Muscle of back (tissue), 3 donors: ENCODE measurements at regions not wholly inside any gene's neighbourhood (a gene's known extent, or its start where the extent isn't known, plus 50 kb on each side); places are given as distances from the start of the nearest gene placed in this dataset.
"Not testable (repeated sequence)": the region's sequence is repeated elsewhere in the genome, so short reads cannot be mapped to it uniquely, and the experiment has no call there.

Experiments
- DNase-seq, 3 donors: peaks; one replicate each; pipeline versions ENCODE4 v3.0.0 to v3.0.0-alpha.2; 2013

DNA sequence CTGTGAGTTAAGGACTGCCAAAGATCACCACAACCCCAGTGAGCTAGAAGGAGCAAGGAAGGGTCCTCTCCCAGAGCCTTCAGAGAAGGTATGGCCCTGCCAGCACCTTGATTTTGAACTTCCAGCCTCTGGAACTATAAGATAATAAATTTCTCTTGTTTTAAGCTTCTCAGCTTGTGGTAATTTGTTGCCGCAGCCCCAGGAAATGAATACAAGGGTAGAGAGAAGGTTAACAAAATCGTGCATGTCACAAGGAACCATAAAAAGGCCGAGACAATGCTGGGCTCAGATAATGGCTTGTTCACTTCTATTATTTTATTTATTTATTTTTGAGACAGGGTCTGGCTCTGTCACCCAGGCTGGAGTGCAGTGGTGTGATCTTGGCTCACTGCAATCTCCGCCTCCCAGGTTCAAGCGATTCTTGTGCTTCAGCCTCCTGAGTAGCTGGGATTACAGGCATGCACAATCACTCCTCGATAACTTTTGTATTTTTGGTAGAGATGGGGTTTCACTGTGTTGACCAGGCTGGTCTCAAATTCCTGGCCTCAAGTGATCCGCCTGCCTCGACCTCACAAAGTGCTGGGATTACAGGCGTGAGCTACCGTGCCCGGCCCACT, 71.5 kb downstream of the WSB1 start:
- DNase-seq, result not testable (repeated sequence)

DNA sequence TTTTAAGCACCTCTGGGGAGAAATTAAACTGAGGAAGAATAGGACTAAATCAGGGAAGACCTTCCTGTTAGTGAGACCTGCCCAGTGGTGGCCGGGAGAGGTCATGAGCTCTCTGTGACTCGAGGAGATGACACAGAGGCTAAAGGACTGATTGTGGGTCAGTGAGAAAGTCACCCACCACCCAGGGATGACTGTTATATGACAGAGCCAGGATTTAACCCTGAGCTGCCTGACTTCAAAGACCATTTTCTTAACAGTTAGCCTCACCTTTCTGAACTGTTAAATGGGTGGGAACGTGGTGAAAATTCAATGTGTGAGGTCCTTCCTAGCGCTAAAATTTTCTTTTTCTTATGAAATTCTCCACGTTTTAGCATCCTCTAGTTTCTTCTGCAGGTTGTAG, 72.5 kb downstream of the WSB1 start:
- no peak for DNase-seq

DNA sequence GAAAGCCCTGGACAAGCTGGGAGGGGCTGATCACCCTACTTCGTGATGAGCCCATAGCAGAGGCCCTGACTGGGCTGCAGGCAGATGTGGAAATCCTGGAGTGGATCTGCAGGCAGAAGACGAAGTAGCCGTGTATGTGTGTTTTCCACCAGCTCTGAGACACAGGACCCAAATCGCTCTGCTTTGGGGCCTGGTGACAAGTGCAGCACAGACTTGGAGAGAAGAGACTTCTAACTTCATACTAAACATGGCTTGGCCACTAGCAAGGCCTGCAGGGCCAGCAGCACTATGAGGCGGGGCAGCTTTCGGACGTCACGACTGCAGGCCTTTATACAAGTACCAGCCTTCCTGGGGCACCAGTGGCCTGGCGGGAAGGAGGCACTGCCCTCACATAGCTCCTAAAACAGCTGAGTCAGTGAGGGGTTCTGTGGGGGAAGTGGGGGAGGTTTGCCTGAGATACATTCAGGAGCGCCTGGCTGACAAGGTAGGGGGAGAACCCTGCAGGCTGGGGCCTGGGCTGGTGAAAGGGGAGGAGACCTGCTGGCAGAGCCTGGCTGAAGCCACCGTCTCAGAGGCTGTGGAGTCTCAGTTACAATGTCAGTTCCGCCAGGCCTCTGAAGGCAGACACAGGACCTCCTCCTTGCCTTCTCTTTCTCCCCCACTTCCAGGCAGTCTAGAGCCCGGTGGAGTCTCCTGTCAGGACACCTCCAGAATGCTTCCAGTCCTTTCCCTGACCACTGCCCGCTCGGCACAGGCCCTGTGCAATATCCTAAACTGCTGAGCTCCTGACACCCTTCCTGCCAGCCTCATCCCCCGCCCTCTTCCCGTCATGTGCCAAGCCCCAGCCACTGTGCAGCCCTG, 73.4 kb downstream of the WSB1 start:
- no peak for DNase-seq

DNA sequence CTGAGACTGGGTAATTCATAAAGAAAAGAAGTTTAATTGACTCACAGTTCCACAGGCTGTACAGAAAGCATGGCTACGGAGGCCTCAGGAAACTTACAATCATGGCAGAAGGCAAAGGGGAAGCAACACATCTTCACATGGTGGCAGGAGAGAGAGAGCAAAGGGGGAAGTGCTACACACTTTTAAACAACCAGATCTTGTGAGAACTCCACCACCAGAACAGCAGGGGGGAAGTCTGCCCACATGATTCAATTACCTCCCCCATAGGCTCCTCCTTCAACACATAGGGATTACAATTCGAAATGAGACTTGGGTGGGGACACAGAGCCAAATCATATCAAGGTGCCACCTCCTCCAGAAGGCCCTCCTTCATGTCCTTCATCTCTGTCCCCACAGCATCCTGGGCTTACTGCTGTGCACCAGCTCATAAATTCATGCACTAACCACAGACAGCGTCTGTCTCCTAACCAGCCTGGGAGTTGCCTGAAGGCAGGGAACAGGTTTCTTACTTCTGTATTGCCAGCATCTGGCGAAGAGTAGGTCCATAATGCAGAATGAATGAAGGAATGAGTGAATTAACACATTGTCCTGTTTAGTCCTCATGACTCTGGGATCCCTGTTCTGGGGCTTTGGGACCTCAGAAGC, 74.4 kb downstream of the WSB1 start:
- DNase-seq, result no peak

DNA sequence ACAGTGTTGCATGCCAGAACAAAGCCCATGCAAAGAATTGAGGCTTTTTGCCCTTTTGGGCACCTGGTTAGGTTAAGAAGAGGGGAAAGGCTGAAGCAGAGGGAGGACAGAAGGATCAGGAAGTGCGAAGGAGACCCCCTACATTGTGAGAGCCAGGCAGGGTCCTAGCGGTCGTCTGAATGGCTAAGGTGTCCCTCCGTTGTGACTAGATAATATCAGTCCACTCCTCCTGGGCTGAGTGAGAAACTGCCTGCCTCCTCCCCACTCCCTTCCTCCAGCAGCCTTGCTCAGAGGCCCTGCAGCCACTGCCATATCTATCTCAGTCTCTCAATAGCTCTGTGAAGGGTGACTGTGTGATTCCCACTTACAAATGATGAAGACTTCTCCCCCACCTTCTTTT, 75.1 kb downstream of the WSB1 start:
- no peak for DNase-seq

DNA sequence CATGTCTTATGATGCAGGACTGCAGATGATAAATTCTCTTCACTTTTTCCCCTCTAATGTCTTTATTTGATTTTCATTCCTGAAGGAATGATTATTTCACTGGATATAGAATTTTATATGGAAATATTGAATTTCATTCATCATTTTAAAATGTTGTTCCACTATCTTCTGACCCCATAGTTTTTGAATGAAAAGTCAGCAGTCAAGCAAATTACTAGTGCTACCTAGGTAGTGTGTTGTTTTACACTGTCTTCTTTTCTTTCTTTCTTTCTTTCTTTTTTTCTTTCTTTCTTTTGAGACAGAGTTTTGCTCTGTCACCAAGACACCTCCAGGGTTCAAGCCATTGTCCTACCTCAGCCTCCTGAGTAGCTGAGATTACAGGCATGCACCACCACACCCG, 76.9 kb downstream of the WSB1 start:
- no peak for DNase-seq

DNA sequence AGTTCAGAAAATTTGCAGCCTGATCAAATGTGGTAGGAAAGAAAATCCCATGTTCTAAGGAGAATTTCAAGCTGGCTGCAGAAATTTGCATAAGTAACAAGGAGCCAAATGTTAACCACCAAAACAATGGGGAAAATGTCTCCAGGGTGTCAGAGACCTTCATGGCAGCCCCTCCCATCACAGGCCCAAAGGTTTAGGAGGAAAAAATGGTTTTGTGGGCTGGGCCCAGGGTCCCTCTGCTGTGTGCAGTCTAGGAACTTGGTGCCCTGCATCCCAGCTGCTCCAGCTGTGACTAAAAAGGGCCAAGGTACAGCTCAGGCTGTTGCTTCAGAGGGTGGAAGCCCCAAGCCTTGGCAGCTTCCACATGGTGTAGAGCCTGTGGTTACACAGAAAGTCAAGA, 79.8 kb downstream of the WSB1 start:
- not testable (repeated sequence) for DNase-seq

DNA sequence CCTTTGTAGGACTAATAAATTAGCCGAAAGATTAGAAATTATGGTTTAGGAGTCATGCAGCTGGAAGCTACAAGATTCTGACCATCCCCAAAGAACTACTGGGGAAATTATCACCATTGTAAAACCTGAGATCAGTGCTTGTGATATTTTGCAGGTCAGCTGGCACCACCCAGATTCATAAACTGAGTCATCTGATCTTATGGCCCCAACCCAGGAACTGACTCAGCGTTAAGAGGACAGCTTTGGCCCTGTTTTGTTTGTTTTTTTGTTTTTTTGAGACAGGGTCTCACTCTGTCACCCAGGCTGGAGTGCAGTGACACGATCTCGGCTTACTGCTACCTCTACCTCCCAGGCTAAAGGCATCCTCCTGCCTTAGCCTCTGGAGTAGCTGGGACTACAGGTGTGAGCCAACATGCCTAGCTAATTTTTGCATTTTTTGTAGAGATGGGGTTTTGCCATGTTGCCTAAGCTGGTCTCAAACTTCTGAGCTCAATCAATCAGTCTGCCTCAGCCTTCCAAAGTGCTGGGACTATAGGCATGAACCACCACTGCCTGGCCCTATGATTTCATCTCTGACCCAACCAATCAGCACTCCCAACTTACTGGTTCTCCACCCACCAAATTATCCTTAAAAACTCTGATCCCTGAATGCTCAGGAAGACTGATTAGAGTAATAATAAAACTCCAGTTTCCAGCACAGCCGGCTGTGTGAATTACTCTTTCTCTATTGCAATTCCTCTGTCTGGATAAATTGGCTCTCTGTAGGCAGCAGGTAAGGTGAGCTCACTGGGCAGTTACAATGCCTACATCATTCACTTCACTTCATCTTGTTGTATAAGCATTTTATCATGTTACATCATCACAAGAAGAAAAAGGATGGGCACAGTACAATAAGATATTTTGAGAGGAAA, 79.4 kb upstream of the KSR1 start:
- no peak for DNase-seq

DNA sequence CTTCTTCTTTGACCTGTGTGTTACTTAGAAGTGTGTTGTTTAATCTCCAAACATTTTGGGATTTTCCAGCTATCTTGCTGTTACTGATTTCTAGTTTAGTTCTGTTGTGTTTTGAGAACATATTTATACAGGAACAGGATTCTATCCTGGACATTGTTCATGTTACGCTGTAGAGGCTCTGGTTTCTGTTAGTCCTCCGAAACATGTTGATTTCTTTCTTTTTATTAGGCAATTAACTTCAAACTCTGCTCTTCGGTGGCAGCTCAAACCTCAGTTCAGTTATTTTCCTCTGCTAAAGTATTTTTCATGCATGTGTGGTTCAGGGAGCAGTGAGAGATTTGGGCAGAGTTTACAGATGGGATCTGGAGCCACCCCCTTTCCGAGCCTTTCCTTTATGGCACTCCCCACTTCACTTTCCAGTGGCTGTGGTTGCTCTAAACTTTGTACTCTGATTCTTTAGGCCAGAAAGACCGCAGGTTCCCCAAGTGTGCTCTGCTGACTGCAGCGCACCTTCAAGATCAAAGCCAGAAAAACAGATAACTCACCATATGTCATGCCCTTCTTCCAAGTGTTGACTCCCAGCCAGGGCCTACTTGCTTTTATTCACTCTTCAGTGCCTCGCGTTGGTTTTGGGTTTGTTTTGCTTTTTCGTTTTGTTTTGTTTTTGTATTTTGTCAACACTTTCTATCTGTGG, 77.6 kb upstream of the KSR1 start:
- no peak for DNase-seq

DNA sequence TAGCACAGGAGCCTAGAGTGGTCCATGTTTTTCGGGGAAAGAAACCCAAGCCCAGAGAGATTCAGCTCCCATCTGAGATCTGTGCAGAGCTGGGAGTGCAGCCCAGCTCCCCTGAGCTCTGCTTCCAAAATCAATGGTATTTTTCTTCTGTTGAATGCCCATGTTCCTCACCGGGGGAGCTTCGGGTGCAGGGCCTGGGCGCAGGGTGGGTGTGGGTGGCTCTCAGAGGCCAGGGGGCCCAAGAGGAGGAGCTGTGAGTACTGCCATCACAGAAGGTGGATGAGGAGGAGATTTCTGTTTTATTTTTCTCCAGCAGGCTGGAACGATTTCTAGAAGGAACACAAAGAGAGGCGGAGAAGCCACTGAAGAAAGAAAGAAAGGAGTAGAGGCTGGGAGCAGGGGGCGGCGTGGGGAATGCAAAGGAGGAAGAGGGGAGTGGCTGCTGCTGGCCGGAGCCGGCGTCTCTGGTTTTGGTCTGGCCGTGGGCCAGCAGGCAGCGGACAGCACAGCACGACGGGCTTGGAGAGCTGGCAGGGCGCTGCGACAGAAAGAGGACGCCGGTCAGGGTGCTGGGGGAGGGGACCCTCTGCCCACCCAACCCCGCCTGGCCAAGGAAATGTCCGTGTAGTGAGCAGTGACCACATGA, 76.2 kb upstream of the KSR1 start:
- peak; percentile 27 to 81 (median 66) for DNase-seq

DNA sequence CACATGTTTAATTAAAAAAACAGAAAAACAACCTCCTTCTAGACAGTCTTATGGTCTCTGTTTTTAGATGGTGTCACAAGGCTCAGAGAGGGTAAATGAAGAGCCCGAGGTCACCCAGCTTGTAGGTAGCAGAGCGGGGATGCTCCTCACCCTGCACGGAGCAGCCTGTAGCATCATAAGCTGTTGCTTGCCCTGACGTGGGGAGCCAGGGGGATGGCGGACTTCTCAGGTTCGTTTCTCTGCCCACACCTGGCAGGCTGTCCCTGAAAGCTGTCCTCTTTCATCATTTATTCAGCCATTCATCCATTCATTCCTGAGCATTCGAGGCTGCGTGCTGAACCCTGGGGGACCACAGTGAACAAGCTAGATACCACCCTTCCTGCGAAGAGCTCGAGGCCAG, 75.7 kb upstream of the KSR1 start:
- DNase-seq, result no peak

DNA sequence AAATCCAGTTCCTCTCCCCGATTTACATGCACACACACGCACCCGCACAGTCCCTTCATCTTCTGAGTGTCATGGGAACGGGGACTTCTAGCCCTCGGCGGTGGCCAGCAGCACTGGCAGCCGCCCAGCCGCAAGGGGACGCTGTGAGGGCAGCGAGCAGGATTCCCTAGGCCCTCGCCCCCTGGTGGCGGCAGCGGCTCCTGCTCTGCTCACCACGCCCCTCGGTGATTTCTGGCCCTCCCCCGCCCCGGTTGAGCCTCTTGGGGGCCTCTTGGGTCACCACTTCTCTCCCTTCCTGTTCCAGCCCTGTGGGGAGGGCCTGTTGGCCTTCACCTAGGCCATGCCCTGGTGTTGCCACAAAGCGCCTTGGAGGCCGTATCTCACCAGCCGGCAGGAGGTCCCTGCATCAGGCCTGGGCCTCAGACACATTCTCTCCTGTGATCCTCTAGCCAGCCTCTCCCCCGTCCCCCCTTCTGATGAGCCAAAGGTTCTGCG, 75.2 kb upstream of the KSR1 start:
- DNase-seq, result peak in 2 of 3 donors; percentile 33 to 59

DNA sequence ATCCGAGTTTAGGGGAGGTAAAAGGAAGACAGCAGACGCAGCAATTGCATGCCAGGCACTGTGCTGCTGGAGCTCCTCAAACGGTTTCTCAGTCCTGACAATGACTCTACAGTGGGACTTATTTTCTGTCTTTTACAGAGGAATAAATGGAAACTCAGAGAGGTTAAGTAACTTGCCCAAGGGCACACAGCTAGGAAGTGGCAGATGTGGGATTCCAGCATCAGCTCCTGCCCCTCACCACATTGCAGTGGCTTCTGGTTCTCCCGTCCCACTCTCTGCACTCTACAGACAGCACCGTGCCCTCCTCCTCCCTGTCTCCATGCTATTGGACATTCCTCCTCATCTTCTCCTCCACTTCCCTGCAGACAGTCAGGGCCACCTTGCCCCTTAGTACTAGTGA, 74.2 kb upstream of the KSR1 start:
- no peak for DNase-seq

DNA sequence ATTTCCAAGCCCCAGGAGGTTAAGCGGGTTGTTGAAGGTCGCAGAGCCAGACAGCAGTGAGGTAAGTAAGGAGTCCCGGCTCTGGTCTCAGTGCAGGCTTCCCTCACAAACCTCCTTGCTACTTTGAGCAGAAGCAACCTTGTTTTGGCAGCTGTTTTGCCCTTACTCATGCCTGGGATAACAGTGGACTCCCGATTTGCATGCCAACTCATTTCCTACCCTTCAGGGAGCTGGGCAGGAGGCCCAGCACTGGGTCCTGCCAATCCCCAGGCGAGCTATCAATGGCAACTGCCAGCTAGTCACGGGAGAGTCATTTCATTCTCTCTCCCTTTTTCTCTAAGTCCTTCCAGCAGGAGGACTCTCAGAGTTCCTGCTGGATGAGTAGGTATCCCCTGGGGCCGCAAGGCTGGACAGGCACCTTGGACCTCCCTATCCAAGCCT, 72.0 kb upstream of the KSR1 start:
- peak in 2 of 3 donors; percentile 54 to 67 for DNase-seq

DNA sequence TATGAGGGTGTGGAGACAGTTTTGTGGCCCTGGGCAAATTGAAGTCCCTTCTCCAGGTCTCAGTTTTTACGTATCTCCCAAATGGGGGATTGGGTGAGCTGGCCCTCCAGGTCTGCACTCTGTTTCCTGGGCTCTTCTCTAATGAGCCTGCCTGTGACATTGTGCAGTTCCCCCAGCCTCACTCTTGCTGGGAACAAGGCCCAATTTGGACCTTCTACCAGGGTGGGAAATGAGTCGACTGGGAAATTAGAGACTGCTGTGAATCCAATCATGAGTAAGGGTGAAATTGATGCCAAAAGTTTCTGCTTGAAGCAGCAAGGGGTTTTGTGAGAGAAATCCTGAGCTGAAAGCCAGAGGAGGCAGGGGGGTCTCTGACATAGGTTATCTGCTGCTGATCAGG, 71.5 kb upstream of the KSR1 start:
- no peak for DNase-seq

DNA sequence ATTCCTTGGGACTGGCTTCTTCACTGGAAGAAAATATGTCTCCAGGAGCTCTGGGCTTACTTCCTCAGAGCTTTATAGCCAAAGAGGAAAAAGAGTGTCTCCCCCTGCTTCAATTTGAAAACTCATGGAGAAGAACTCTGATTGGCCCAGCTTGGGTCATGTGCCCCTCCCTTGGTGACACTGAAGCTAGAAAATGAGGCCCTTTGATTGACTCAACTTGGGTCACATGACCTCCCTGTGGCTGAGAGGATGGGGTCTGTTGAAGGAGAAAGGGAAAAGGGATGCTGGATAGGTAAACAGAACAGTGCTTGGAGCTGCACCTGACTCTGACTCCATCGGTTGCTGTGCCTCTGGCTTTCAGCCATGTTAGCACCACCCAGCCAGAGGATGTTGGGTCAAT, 70.6 kb upstream of the KSR1 start:
- no peak for DNase-seq

DNA sequence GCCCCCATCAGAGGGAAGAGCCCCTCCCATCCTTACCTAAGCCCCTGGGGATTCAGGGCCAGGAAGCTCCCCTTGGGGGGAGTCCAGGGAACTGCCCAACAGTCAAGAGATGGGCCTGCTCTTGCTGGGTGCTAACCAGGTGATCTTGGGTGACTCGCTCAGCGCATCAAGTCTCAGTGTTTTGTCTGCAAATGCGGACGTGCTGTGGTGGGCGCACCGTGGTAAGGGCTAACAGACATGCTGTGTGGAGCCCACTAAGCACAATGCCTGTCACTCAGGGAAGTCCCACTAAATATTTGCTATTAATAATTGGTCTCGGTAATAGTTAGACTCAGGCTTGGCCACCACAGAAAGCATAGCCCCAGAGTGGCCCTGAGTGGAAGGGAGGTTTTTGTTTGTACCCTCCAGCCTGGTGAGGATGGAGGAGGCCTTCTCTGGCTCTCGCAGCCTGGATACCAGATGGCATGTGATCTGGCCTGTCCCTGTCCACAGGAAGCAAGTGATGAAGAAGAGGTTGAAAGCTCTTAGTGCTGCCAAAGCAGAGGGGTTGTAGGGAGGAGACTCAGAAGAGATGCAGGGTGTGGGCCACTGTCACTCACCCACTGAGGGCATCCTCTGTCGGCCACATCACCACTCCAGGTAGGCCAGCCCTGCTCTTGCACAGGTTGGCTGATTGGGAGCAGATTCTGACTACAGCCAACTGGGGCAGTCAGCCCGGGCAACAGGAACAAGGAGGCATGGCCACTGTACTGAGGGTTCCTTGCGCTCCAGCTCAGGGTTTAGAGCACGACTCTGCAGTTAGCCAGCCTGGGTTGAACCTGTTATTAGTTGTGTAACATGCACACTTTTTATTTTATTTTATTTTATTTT, 69.8 kb upstream of the KSR1 start:
- no peak for DNase-seq

DNA sequence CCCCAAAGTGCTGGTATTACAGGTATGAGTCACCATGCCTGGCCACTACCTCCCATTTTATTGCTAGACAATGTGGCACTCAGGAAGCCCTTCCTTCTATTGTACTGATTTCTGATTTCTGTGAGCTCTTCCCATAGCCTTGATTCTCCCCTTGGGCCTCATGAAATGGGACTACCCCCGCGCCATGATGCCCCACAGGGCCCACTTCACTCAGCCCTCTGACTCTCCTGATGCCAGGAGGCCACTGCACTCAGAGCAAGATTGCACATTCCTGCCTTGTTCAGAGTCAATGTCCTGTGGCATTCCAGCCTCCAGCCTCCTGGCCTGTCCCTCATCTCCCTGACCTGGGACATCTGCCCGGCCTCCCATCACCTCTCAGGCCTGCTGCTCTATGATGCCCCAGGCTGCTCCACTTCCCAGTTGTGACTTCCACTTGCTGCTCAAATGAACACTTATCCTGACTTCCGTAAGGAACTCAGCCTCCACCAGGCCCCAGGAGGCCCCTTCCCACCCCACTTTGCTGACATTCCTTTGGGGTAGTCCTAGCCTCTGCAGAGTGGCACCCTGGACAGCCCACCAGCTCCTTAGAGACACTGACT, 66.6 kb upstream of the KSR1 start:
- no peak for DNase-seq

DNA sequence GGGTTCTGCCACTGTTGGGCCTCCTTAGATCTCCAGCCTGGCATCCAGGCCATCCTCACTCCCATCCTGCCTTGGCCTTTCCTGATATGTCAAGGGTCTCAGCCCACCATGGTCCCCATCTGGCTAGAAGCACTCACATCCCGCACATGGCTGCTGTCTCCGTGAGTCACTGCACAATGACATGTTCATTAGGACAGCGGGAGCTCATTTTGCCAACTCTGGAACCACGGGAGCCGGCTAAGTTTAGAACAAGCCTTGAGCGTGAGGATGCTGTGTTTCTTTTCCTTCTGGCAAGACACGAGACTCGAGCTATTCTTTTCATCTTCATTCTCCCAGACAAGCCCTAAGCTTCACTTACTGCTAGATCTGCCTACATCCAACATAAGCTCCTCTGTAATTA, 65.7 kb upstream of the KSR1 start:
- no peak for DNase-seq
